ENCODE measurements at regions not wholly inside any gene's neighbourhood (a gene's known extent, or its start where the extent isn't known, plus 50 kb on each side); places are given as distances from the start of the nearest gene placed in this dataset.

DNA sequence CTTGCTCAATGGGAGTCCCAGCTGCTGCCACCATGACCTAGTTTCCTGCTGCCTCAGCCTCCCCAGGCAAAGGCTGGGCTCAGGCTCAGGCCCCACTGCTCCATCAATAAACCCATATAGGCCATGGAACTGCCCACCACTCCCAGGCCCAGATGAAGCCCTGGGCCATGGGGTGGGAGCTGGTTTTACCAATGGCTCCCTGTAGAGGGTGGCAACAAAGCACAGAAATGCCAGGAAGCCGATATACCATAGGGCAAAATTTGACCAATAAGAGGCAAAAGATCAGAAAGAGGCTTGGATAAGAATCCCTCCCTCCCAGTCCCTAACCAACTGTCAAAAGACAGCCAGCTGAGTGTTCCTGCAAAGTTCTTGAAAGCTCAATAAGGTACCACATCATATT lies 101.8 kb upstream of the DOCK1 start:
- intact Hi-C loops (cut with micrococcal nuclease) = no loop called here
- no peak overlapping the region for H3K4me3 Mint-ChIP-seq
- no peak for DNase-seq
- no peak overlapping the region for H3K27ac Mint-ChIP-seq
- no peaks in the 10 kb centered on the region for H3K4me1 Mint-ChIP-seq (ENCODE audit: low read depth)
- ChIA-PET CTCF (no interaction called here), POLR2A (no interaction called here)
- no peaks in the 10 kb centered on the region for H3K27me3 Mint-ChIP-seq
- no peaks in the 10 kb centered on the region for H3K36me3 Mint-ChIP-seq
- peaks cover 3% of the 10 kb centered on the region for H3K9me3 Mint-ChIP-seq

GRCh38 chr10:126804396-126804795 lies 100.8 kb upstream of the DOCK1 start:
- CTCF ChIA-PET = no interaction called here
- H3K4me3 Mint-ChIP-seq = no peak overlapping the region
- H3K4me1 Mint-ChIP-seq (ENCODE audit: low read depth) = no peaks in the 10 kb centered on the region
- no peak overlapping the region for H3K27ac Mint-ChIP-seq
- intact Hi-C loops (cut with micrococcal nuclease) = no loop called here
- POLR2A ChIA-PET = no interaction called here
- no peaks in the 10 kb centered on the region for H3K36me3 Mint-ChIP-seq
- H3K27me3 Mint-ChIP-seq = no peaks in the 10 kb centered on the region
- no peaks in the 10 kb centered on the region for H3K9me3 Mint-ChIP-seq
- no peak for DNase-seq

GRCh38 chr10:126806498-126806897 lies 98.7 kb upstream of the DOCK1 start:
- Mint-ChIP-seq H3K27me3 (no peaks in the 10 kb centered on the region), H3K9me3 (peaks cover 10% of the 10 kb centered on the region), H3K27ac (no peak overlapping the region), H3K4me3 (no peak overlapping the region), H3K36me3 (no peaks in the 10 kb centered on the region), H3K4me1 (ENCODE audit: low read depth) (no peaks in the 10 kb centered on the region)
- intact Hi-C loops (cut with micrococcal nuclease) = no loop called here
- no peak for DNase-seq
- POLR2A ChIA-PET = no interaction called here
- CTCF ChIA-PET = no interaction called here

DNA sequence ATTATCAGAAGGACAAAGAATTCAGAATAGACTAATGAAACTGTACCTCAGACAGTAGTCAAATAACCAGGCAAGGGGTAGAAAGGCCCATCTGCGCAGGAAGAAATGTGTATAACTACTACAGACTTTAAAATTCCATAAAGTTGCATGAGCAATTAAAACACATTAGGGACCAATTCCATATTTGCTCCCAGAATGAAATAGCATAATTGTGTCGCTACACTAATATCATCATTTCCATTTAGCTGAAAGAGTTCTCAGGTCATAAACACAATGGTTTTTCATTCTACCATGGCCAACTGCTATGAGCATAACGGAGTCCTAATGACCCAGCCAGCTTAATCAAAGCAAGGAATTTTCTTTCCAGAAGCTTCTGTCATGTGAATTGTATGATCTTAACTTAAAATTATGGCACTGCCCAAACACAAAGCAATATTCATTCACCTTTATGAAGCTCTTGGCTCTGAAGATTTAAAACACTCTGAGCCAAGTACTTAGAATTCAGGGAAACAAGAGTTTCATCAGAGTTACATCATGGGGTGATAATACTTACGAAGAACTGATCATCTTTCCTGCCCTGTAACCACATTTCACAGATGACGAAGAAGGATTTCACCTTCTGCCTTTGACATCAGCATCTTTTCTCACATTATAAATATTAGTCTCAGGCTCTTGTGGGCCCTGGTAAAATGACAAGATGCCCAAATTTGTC lies 98.1 kb upstream of the DOCK1 start:
- intact Hi-C loops (cut with micrococcal nuclease) = no loop called here
- H3K9me3 Mint-ChIP-seq = peaks cover 10% of the 10 kb centered on the region
- H3K27ac Mint-ChIP-seq = no peak overlapping the region
- no peak overlapping the region for H3K4me3 Mint-ChIP-seq
- no peaks in the 10 kb centered on the region for H3K4me1 Mint-ChIP-seq (ENCODE audit: low read depth)
- POLR2A ChIA-PET = no interaction called here
- H3K27me3 Mint-ChIP-seq = no peaks in the 10 kb centered on the region
- no peak for DNase-seq
- no peaks in the 10 kb centered on the region for H3K36me3 Mint-ChIP-seq
- CTCF ChIA-PET = no interaction called here

DNA sequence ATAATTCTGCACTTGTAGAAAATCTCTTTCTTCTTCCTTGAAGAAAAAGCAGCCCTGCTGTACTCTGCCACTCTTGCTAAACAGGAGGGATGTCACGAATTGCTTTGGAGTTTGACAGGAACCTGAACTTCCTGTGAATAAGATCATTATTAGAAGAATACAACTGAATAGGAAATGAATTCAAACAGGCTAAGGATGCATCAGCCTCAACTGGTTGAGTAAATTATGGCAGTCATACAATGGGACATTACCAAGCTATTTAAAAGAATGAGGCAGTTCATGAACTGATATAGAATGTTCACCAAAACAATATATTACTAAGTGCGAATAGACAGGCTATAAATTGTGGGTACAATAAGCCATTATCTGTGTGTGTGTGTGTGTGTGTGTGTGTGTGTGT lies 97.1 kb upstream of the DOCK1 start:
- ChIA-PET CTCF (no interaction called here), POLR2A (no interaction called here)
- H3K4me3 Mint-ChIP-seq = no peak overlapping the region
- no peaks in the 10 kb centered on the region for H3K27me3 Mint-ChIP-seq
- H3K9me3 Mint-ChIP-seq = peaks cover 10% of the 10 kb centered on the region
- H3K36me3 Mint-ChIP-seq = no peaks in the 10 kb centered on the region
- no peaks in the 10 kb centered on the region for H3K4me1 Mint-ChIP-seq (ENCODE audit: low read depth)
- DNase-seq = no peak
- intact Hi-C loops (cut with micrococcal nuclease) = no loop called here
- H3K27ac Mint-ChIP-seq = no peak overlapping the region

- H3K4me1 Mint-ChIP-seq (ENCODE audit: low read depth) = no peaks in the 10 kb centered on the region
- no peak overlapping the region for H3K4me3 Mint-ChIP-seq
- DNase-seq = no peak
- CTCF ChIA-PET = no interaction called here
- H3K27ac Mint-ChIP-seq = no peak overlapping the region
- intact Hi-C loops (cut with micrococcal nuclease) = no loop called here
- H3K27me3 Mint-ChIP-seq = no peaks in the 10 kb centered on the region
- peaks cover 10% of the 10 kb centered on the region for H3K9me3 Mint-ChIP-seq
- no peaks in the 10 kb centered on the region for H3K36me3 Mint-ChIP-seq
- POLR2A ChIA-PET = no interaction called here
These were observed 91.8 kb upstream of the DOCK1 start for GRCh38 chr10:126813432-126813831.

- Mint-ChIP-seq H3K9me3 (peaks cover 13% of the 10 kb centered on the region), H3K27me3 (no peaks in the 10 kb centered on the region), H3K36me3 (no peaks in the 10 kb centered on the region), H3K4me1 (ENCODE audit: low read depth) (no peaks in the 10 kb centered on the region), H3K27ac (no peak overlapping the region), H3K4me3 (no peak overlapping the region)
- intact Hi-C loops (cut with micrococcal nuclease) = no loop called here
- DNase-seq = no peak
- ChIA-PET CTCF (no interaction called here), POLR2A (no interaction called here)
These were observed 71.7 kb upstream of the DOCK1 start for GRCh38 chr10:126833542-126833941.

DNA sequence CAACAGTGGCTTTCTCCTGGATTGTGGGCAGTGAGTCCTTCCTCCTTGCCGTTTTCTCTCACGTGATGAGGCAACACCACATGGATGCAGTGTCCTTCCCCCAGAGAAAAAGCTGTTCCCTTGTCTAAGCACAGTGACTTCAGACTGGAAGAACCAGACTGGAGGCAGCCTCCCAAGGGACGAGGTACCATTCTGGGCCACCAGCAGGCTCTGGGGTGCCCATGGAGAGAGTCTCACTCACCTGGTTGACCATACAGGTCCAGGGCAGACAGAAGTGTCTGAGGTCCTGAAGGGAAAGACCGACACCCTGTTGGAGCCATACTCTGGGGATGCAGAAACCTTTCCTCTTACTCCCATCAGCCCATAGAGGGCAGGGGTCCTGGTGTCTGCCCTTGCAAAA lies 69.2 kb upstream of the DOCK1 start:
- no peaks in the 10 kb centered on the region for H3K27me3 Mint-ChIP-seq
- peaks cover 7% of the 10 kb centered on the region for H3K9me3 Mint-ChIP-seq
- ChIA-PET CTCF (no interaction called here), POLR2A (no interaction called here)
- no peaks in the 10 kb centered on the region for H3K4me1 Mint-ChIP-seq (ENCODE audit: low read depth)
- H3K27ac Mint-ChIP-seq = no peak overlapping the region
- H3K36me3 Mint-ChIP-seq = no peaks in the 10 kb centered on the region
- DNase-seq = no peak
- intact Hi-C loops (cut with micrococcal nuclease) = no loop called here
- no peak overlapping the region for H3K4me3 Mint-ChIP-seq

- Mint-ChIP-seq H3K4me1 (ENCODE audit: low read depth) (no peaks in the 10 kb centered on the region), H3K4me3 (no peak overlapping the region), H3K9me3 (peaks cover 3% of the 10 kb centered on the region), H3K27ac (no peak overlapping the region), H3K27me3 (no peaks in the 10 kb centered on the region), H3K36me3 (no peaks in the 10 kb centered on the region)
- no peak for DNase-seq
- POLR2A ChIA-PET = no interaction called here
- CTCF ChIA-PET = no interaction called here
- intact Hi-C loops (cut with micrococcal nuclease) = no loop called here
These were observed 66.9 kb upstream of the DOCK1 start for GRCh38 chr10:126838316-126838715.

- POLR2A ChIA-PET = no interaction called here
- no peak for DNase-seq
- Mint-ChIP-seq H3K4me1 (ENCODE audit: low read depth) (no peaks in the 10 kb centered on the region), H3K9me3 (peaks cover 3% of the 10 kb centered on the region), H3K27me3 (no peaks in the 10 kb centered on the region), H3K4me3 (no peak overlapping the region), H3K36me3 (no peaks in the 10 kb centered on the region), H3K27ac (no peak overlapping the region)
- intact Hi-C loops (cut with micrococcal nuclease) = no loop called here
- CTCF ChIA-PET = no interaction called here
These were observed 66.0 kb upstream of the DOCK1 start for GRCh38 chr10:126839094-126839761.

DNA sequence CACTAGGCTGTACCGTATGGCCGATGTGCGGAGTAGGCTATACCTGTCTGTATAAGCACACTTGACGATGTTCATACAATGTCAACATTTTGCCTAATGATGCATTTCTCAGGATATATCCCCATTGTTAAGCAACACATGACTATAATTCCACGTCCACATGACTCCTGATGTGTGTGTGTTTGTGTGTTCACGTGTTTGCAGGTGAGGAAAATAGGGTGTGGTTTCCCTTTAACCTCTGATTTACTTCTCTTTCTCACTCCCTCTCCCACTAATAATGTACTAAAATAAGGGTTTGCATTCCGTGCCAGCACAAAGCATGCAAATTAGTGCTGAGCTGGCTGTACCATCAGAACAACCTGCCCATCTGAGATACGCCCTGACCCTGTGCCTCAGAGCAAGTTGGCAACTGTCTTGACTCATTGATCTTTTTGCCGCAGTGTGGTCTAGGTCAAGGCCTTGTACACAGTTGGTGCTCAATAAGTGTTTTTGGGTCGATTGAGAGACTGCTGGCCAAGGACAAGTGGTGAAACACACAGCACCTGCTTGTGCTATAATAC lies 64.6 kb upstream of the DOCK1 start:
- Mint-ChIP-seq H3K4me1 (ENCODE audit: low read depth) (no peaks in the 10 kb centered on the region), H3K4me3 (no peak overlapping the region), H3K27me3 (no peaks in the 10 kb centered on the region), H3K36me3 (no peaks in the 10 kb centered on the region), H3K27ac (no peak overlapping the region), H3K9me3 (peaks cover 3% of the 10 kb centered on the region)
- intact Hi-C loops (cut with micrococcal nuclease) = no loop called here
- ChIA-PET CTCF (no interaction called here), POLR2A (no interaction called here)
- DNase-seq = no peak

GRCh38 chr10:126841341-126841895 lies 63.8 kb upstream of the DOCK1 start:
- H3K27me3 Mint-ChIP-seq = no peaks in the 10 kb centered on the region
- H3K36me3 Mint-ChIP-seq = no peaks in the 10 kb centered on the region
- H3K9me3 Mint-ChIP-seq = peaks cover 3% of the 10 kb centered on the region
- no peak overlapping the region for H3K4me3 Mint-ChIP-seq
- intact Hi-C loops (cut with micrococcal nuclease) = no loop called here
- POLR2A ChIA-PET = no interaction called here
- CTCF ChIA-PET = no interaction called here
- DNase-seq = no peak
- H3K4me1 Mint-ChIP-seq (ENCODE audit: low read depth) = no peaks in the 10 kb centered on the region
- no peak overlapping the region for H3K27ac Mint-ChIP-seq

- no peaks in the 10 kb centered on the region for H3K9me3 Mint-ChIP-seq
- H3K4me3 Mint-ChIP-seq = no peak overlapping the region
- no peaks in the 10 kb centered on the region for H3K4me1 Mint-ChIP-seq (ENCODE audit: low read depth)
- ChIA-PET CTCF (no interaction called here), POLR2A (no interaction called here)
- H3K27me3 Mint-ChIP-seq = no peaks in the 10 kb centered on the region
- no peaks in the 10 kb centered on the region for H3K36me3 Mint-ChIP-seq
- no peak overlapping the region for H3K27ac Mint-ChIP-seq
- intact Hi-C loops (cut with micrococcal nuclease) = no loop called here
- no peak for DNase-seq
These were observed 62.9 kb upstream of the DOCK1 start for GRCh38 chr10:126842356-126842755.

All from activated CD4-positive, alpha-beta memory T cell treated with anti-CD3 and anti-CD28 coated beads for 36 hours (primary cell).